GM19351 (cell line): ENCODE measurements at regions not wholly inside any gene's neighbourhood (a gene's known extent, or its start where the extent isn't known, plus 50 kb on each side); places are given as distances from the start of the nearest gene placed in this dataset.

Experiments
- ATAC-seq: cut with Tn5 transposase; IDR thresholded peaks from one replicate; pipeline ENCODE4 v1.9.1; 2021; ENCODE audit warnings: mild to moderate bottlenecking, moderate library complexity; ENCODE audit not compliant: unreplicated experiment

GRCh38 chr1:69409731-69410456 lies 157.8 kb upstream of the LRRC7 start:
- no peak for ATAC-seq

- ATAC-seq: no peak
Observed at GRCh38 chr1:69410457-69410850, 157.3 kb upstream of the LRRC7 start.

GRCh38 chr1:69410893-69411292 lies 156.8 kb upstream of the LRRC7 start:
- ATAC-seq: no peak

GRCh38 chr1:69411617-69412016 lies 156.1 kb upstream of the LRRC7 start:
- no peak for ATAC-seq

- ATAC-seq: no peak
Observed at GRCh38 chr1:69413129-69413528, 154.6 kb upstream of the LRRC7 start.

GRCh38 chr1:69414574-69414973 lies 153.1 kb upstream of the LRRC7 start:
- ATAC-seq: no peak

GRCh38 chr1:69421286-69421685 lies 146.4 kb upstream of the LRRC7 start:
- ATAC-seq: no peak

- ATAC-seq: no peak
Observed at GRCh38 chr1:69425871-69426270, 141.9 kb upstream of the LRRC7 start.

GRCh38 chr1:69426401-69426800 lies 141.3 kb upstream of the LRRC7 start:
- no peak for ATAC-seq

- ATAC-seq: no peak
Observed at GRCh38 chr1:69433073-69433472, 134.6 kb upstream of the LRRC7 start.

- no peak for ATAC-seq
Observed at GRCh38 chr1:69436151-69436550, 131.6 kb upstream of the LRRC7 start.

GRCh38 chr1:69438056-69438795 lies 129.5 kb upstream of the LRRC7 start:
- ATAC-seq: no peak

- ATAC-seq: no peak
Observed at GRCh38 chr1:69441496-69441895, 126.2 kb upstream of the LRRC7 start.

GRCh38 chr1:69451196-69451595 lies 116.5 kb upstream of the LRRC7 start:
- ATAC-seq: no peak

- ATAC-seq: no peak
Observed at GRCh38 chr1:69455718-69456117, 112.0 kb upstream of the LRRC7 start.

GRCh38 chr1:69459244-69459643 lies 108.5 kb upstream of the LRRC7 start:
- ATAC-seq: no peak

GRCh38 chr1:69475021-69475420 lies 92.7 kb upstream of the LRRC7 start:
- no peak for ATAC-seq

GRCh38 chr1:69479734-69480133 lies 88.0 kb upstream of the LRRC7 start:
- no peak for ATAC-seq

GRCh38 chr1:69483246-69483645 lies 84.5 kb upstream of the LRRC7 start:
- no peak for ATAC-seq

GRCh38 chr1:69485616-69486015 lies 82.1 kb upstream of the LRRC7 start:
- ATAC-seq: no peak

GRCh38 chr1:69491416-69491815 lies 76.3 kb upstream of the LRRC7 start:
- no peak for ATAC-seq

GRCh38 chr1:69492286-69492685 lies 75.4 kb upstream of the LRRC7 start:
- no peak for ATAC-seq

GRCh38 chr1:69494221-69494620 lies 73.5 kb upstream of the LRRC7 start:
- no peak for ATAC-seq
